ENCODE measurements at regions not wholly inside any gene's neighbourhood (a gene's known extent, or its start where the extent isn't known, plus 50 kb on each side); places are given as distances from the start of the nearest gene placed in this dataset.

DNA sequence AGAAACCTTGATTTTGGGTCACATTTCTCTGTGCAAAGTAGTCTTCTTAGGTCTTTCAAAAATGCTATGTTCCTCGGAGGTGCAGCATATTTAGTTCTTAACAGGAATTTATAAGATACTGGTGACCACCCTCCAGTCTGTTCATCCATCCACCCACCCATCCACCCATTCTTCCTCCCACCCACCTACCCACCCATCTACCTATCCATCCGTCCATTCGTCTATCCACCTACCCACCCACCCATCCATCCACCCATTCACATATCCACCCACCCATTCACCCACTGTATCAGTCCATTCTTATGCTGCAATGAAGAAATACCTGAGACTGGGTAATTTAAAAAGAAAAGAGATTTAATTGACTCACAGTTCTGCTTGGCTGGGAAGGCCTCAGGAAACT, 74.9 kb downstream of the KCTD15 start:
- Histone ChIP-seq H3K4me3 (ENCODE audit: low read length, poor library complexity, severe bottlenecking) (no peak overlapping the region), H2AFZ (ENCODE audit: low read length) (no peak overlapping the region), H3K79me2 (ENCODE audit: insufficient read depth, low read length) (no peaks in the 10 kb centered on the region), H3K9me2 (replicated peaks; ENCODE audit: low read depth, low read length) (no peaks in the 10 kb centered on the region), H3F3A (ENCODE audit: low read depth) (no peaks in the 10 kb centered on the region), H4K20me1 (ENCODE audit: insufficient read depth, low read length, poor library complexity, severe bottlenecking) (no peaks in the 10 kb centered on the region), H3K9me3 (ENCODE audit: insufficient read depth, low read depth, low read length) (no peaks in the 10 kb centered on the region), H3K4me1 (ENCODE audit: insufficient read depth, low read length, poor library complexity, severe bottlenecking) (no peaks in the 10 kb centered on the region), H3K27me3 (ENCODE audit: insufficient read depth, low read length, poor library complexity, severe bottlenecking) (no peaks in the 10 kb centered on the region), H3K9ac (ENCODE audit: low read depth, low read length, poor library complexity, severe bottlenecking) (no peak overlapping the region), H3K36me3 (ENCODE audit: insufficient read depth, low read length) (no peaks in the 10 kb centered on the region), H3K4me2 (ENCODE audit: low read depth, low read length, poor library complexity, severe bottlenecking) (no peak overlapping the region)
- TF ChIP-seq, protein P1, sequence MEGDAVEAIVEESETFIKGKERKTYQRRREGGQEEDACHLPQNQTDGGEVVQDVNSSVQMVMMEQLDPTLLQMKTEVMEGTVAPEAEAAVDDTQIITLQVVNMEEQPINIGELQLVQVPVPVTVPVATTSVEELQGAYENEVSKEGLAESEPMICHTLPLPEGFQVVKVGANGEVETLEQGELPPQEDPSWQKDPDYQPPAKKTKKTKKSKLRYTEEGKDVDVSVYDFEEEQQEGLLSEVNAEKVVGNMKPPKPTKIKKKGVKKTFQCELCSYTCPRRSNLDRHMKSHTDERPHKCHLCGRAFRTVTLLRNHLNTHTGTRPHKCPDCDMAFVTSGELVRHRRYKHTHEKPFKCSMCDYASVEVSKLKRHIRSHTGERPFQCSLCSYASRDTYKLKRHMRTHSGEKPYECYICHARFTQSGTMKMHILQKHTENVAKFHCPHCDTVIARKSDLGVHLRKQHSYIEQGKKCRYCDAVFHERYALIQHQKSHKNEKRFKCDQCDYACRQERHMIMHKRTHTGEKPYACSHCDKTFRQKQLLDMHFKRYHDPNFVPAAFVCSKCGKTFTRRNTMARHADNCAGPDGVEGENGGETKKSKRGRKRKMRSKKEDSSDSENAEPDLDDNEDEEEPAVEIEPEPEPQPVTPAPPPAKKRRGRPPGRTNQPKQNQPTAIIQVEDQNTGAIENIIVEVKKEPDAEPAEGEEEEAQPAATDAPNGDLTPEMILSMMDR (conservative IDR thresholded peaks at IDR 0.05; ENCODE audit: low read length), result no peak
- TF ChIP-seq EZH2phosphoT487 (IDR thresholded peaks at IDR 0.05; ENCODE audit: borderline replicate concordance), result no peak

DNA sequence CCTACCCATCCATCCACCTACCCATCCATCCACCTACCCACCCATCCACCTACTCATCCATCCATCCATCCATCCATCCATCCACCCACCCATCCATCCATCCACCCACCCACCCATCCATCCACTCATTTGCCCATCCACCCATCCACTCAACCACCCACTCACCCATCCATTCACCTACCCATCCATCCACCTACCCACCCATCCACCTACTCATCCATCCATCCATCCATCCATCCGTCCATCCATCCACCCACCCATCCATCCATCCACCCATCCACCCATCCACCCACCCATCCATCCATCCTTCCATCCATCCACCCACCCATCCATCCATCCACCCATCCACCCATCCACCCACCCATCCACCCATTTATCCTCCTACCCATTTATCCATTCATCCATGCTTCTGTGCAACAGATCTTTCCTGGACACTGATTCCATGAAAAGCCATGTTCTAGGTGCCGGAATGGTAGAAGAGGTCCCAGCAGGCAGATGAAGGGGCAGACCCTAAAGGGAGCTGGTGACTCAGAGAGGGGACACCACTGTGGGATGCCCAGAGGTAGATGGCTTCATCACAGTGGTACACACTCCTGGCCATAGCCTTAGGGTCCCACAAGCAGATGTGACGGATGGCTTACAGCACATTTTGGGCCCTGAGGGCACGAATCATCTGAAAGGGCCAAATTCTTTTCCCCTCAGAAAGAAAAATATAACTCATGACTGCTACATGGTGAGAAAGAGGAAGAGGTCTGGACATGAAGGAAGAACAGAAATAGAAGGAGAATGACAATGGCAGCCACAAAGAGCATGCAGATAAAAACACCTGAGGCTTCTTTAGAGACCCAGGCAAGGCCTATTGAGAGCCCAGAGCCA, 76.0 kb downstream of the KCTD15 start:
- Histone ChIP-seq H4K20me1 (ENCODE audit: insufficient read depth, low read length, poor library complexity, severe bottlenecking) (no peaks in the 10 kb centered on the region), H3K9me3 (ENCODE audit: insufficient read depth, low read depth, low read length) (no peaks in the 10 kb centered on the region), H3K79me2 (ENCODE audit: insufficient read depth, low read length) (no peaks in the 10 kb centered on the region), H3K27me3 (ENCODE audit: insufficient read depth, low read length, poor library complexity, severe bottlenecking) (no peaks in the 10 kb centered on the region), H2AFZ (ENCODE audit: low read length) (no peak overlapping the region), H3K4me2 (ENCODE audit: low read depth, low read length, poor library complexity, severe bottlenecking) (no peak overlapping the region), H3F3A (ENCODE audit: low read depth) (no peaks in the 10 kb centered on the region), H3K36me3 (ENCODE audit: insufficient read depth, low read length) (no peaks in the 10 kb centered on the region), H3K4me3 (ENCODE audit: low read length, poor library complexity, severe bottlenecking) (no peak overlapping the region), H3K9ac (ENCODE audit: low read depth, low read length, poor library complexity, severe bottlenecking) (no peak overlapping the region), H3K9me2 (replicated peaks; ENCODE audit: low read depth, low read length) (no peaks in the 10 kb centered on the region), H3K4me1 (ENCODE audit: insufficient read depth, low read length, poor library complexity, severe bottlenecking) (no peaks in the 10 kb centered on the region)
- TF ChIP-seq EZH2phosphoT487 (IDR thresholded peaks at IDR 0.05; ENCODE audit: borderline replicate concordance), result no peak
- TF ChIP-seq, protein P1 (conservative IDR thresholded peaks at IDR 0.05; ENCODE audit: low read length), result no peak

DNA sequence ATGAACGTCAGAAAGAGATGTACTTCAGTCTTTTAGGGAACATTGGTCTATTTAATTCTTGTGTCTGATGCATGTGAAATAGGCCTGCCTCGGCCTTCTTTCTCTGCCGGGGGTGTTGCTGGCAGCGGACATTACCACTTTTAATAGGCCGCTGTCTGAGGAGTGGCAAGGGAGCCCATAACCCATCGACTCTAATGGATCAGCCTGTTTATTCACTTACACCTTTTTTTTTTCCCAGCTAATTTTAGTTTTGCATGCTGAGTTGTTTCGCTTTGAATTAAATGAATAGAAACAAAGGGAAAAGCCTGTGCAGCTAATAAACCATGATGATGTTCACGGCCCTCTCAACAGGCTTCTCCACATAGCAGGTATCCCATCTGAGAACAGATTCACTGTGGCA, 78.4 kb downstream of the KCTD15 start:
- no peak overlapping the region for H3K4me2 ChIP-seq (ENCODE audit: low read depth, low read length, poor library complexity, severe bottlenecking)
- no peaks in the 10 kb centered on the region for H3K4me1 ChIP-seq (ENCODE audit: insufficient read depth, low read length, poor library complexity, severe bottlenecking)
- TF ChIP-seq, protein P1 (conservative IDR thresholded peaks at IDR 0.05; ENCODE audit: low read length), result no peak
- TF ChIP-seq EZH2phosphoT487 (IDR thresholded peaks at IDR 0.05; ENCODE audit: borderline replicate concordance), result no peak

More for the DNA sequence above, 78.4 kb downstream of the KCTD15 start:
- Histone ChIP-seq H3K9ac (ENCODE audit: low read depth, low read length, poor library complexity, severe bottlenecking) (no peak overlapping the region), H3K9me2 (replicated peaks; ENCODE audit: low read depth, low read length) (no peaks in the 10 kb centered on the region), H3K4me3 (ENCODE audit: low read length, poor library complexity, severe bottlenecking) (no peak overlapping the region), H3K27me3 (ENCODE audit: insufficient read depth, low read length, poor library complexity, severe bottlenecking) (no peaks in the 10 kb centered on the region), H3K79me2 (ENCODE audit: insufficient read depth, low read length) (no peaks in the 10 kb centered on the region), H4K20me1 (ENCODE audit: insufficient read depth, low read length, poor library complexity, severe bottlenecking) (no peaks in the 10 kb centered on the region), H3K9me3 (ENCODE audit: insufficient read depth, low read depth, low read length) (no peaks in the 10 kb centered on the region), H3K36me3 (ENCODE audit: insufficient read depth, low read length) (no peaks in the 10 kb centered on the region), H3F3A (ENCODE audit: low read depth) (no peaks in the 10 kb centered on the region), H2AFZ (ENCODE audit: low read length) (no peak overlapping the region)
